ENCODE measurements at regions not wholly inside any gene's neighbourhood (a gene's known extent, or its start where the extent isn't known, plus 50 kb on each side); places are given as distances from the start of the nearest gene placed in this dataset.

DNA sequence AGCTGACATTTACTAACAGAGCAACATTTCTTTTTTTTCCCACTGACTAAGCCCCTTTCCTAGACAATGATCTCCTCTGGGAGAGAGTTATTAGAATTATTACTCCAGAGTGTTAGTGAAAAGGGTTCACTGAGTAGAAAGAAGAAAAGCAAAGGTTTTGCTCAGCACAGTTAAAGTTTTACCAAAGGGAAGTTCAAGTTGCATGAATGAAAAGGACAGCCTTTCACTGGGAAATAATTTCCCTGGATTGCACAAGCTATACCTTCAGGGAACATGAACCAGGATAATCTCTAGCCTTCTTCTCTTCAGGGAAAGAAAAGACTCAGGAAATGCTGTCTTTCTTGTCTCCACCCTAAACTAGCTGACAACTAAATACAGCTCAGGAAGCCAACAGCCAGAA is 71.4 kb upstream of the ESRRG start:
- no peaks in the 10 kb centered on the region for H3K9me3 Mint-ChIP-seq (ENCODE audit: unreplicated experiment)
- no peak for DNase-seq (ENCODE audit: low spot score)
- TF ChIP-seq, protein P1, sequence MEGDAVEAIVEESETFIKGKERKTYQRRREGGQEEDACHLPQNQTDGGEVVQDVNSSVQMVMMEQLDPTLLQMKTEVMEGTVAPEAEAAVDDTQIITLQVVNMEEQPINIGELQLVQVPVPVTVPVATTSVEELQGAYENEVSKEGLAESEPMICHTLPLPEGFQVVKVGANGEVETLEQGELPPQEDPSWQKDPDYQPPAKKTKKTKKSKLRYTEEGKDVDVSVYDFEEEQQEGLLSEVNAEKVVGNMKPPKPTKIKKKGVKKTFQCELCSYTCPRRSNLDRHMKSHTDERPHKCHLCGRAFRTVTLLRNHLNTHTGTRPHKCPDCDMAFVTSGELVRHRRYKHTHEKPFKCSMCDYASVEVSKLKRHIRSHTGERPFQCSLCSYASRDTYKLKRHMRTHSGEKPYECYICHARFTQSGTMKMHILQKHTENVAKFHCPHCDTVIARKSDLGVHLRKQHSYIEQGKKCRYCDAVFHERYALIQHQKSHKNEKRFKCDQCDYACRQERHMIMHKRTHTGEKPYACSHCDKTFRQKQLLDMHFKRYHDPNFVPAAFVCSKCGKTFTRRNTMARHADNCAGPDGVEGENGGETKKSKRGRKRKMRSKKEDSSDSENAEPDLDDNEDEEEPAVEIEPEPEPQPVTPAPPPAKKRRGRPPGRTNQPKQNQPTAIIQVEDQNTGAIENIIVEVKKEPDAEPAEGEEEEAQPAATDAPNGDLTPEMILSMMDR (IDR thresholded peaks at IDR 0.05; ENCODE audit: unreplicated experiment), result no peak
- no peak overlapping the region for H3K4me3 Mint-ChIP-seq (ENCODE audit: unreplicated experiment)
- H3K27ac Mint-ChIP-seq (ENCODE audit: unreplicated experiment), result no peak overlapping the region
- no peaks in the 10 kb centered on the region for H3K27me3 Mint-ChIP-seq (ENCODE audit: unreplicated experiment)
- H3K4me1 Mint-ChIP-seq (ENCODE audit: unreplicated experiment), result no peaks in the 10 kb centered on the region
- H3K36me3 Mint-ChIP-seq (ENCODE audit: low read depth, unreplicated experiment), result no peaks in the 10 kb centered on the region

DNA sequence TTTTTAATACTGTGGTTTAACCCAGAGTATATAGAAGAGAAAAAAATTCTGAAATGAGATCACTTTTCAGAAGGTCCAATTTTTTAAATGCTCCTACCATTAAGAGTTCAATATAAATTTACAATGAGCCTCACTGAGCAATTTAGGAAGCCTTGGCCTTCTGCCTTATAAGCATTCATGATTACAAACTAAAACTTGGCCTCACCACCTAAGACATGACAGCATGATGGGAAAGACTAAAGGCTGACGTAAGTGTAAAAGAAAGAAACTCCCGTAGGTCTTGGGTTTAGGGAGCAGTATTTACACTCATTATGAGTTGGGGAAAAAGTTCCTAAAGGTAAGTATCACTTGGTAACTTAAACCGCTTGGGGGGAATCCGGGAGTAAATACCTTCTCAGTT is 70.7 kb upstream of the ESRRG start:
- H3K36me3 Mint-ChIP-seq (ENCODE audit: low read depth, unreplicated experiment), result no peaks in the 10 kb centered on the region
- no peak overlapping the region for H3K4me3 Mint-ChIP-seq (ENCODE audit: unreplicated experiment)
- DNase-seq (ENCODE audit: low spot score), result no peak
- no peaks in the 10 kb centered on the region for H3K9me3 Mint-ChIP-seq (ENCODE audit: unreplicated experiment)
- no peaks in the 10 kb centered on the region for H3K27me3 Mint-ChIP-seq (ENCODE audit: unreplicated experiment)
- H3K4me1 Mint-ChIP-seq (ENCODE audit: unreplicated experiment), result no peaks in the 10 kb centered on the region
- TF ChIP-seq, protein P1 (IDR thresholded peaks at IDR 0.05; ENCODE audit: unreplicated experiment), result no peak
- H3K27ac Mint-ChIP-seq (ENCODE audit: unreplicated experiment), result no peak overlapping the region

DNA sequence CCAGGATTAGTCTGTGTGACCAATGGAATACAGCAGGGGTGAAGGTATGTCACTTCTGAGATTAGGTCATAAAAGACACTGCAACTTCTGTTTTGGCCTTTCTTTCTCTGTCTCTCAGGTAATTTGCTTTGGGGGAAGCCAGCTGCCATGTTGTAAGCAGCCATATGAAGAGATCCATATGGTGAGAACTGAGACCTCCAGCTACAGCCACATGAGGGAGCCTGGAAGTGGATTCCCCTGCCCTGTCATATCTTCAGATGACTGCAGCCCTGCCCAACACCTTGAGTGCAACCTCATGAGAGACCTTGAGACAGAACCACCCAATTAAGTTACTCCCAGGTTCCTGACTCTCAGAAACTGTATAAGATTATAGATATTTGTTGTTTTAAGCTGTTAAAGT is 70.1 kb upstream of the ESRRG start:
- DNase-seq (ENCODE audit: low spot score), result no peak
- no peak overlapping the region for H3K4me3 Mint-ChIP-seq (ENCODE audit: unreplicated experiment)
- TF ChIP-seq, protein P1 (IDR thresholded peaks at IDR 0.05; ENCODE audit: unreplicated experiment), result no peak
- no peaks in the 10 kb centered on the region for H3K9me3 Mint-ChIP-seq (ENCODE audit: unreplicated experiment)
- H3K36me3 Mint-ChIP-seq (ENCODE audit: low read depth, unreplicated experiment), result no peaks in the 10 kb centered on the region
- no peaks in the 10 kb centered on the region for H3K4me1 Mint-ChIP-seq (ENCODE audit: unreplicated experiment)
- H3K27me3 Mint-ChIP-seq (ENCODE audit: unreplicated experiment), result no peaks in the 10 kb centered on the region
- H3K27ac Mint-ChIP-seq (ENCODE audit: unreplicated experiment), result no peak overlapping the region

DNA sequence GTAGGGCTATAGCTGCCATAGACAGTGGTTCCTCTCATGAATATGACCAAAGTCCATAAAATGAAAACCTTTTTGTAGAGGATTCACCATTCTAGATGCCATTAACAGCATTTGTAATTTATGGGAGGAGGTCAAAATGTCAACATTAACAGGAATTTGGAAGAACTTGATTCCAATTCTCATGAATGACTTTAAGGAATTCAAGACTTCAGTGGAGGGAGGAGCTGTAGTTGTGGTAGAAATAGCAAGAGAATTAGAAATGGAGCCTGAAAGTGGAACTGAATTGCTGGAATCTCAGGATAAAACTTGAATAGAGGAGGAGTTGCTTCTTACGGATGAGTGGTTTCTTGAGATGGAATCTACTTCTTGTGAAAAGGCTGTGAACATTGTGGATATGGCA is 65.4 kb upstream of the ESRRG start:
- H3K27ac Mint-ChIP-seq (ENCODE audit: unreplicated experiment), result no peak overlapping the region
- H3K4me1 Mint-ChIP-seq (ENCODE audit: unreplicated experiment), result no peaks in the 10 kb centered on the region
- TF ChIP-seq, protein P1 (IDR thresholded peaks at IDR 0.05; ENCODE audit: unreplicated experiment), result no peak
- H3K4me3 Mint-ChIP-seq (ENCODE audit: unreplicated experiment), result no peak overlapping the region
- no peak for DNase-seq (ENCODE audit: low spot score)
- no peaks in the 10 kb centered on the region for H3K27me3 Mint-ChIP-seq (ENCODE audit: unreplicated experiment)
- H3K36me3 Mint-ChIP-seq (ENCODE audit: low read depth, unreplicated experiment), result no peaks in the 10 kb centered on the region
- H3K9me3 Mint-ChIP-seq (ENCODE audit: unreplicated experiment), result no peaks in the 10 kb centered on the region

DNA sequence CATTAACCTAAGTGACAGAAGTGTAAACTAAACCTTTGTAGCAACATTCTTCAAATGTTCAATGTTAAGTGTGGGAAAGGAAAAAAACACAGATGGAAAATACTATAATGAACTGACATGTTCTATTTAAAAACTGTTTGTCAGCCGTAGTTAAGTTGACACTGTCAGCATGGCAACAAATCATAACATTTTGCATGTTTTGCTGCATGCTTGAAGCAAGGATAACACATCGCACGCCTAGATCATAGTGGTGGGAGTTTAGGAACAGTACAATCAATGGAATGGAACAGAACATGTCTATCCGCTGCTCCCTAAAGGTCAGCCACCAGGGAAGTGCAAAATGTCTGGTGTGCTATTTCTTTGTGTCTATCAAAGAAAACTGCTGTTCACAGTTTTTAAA is 62.5 kb upstream of the ESRRG start:
- Mint-ChIP-seq H3K9me3 (ENCODE audit: unreplicated experiment) (no peaks in the 10 kb centered on the region), H3K4me1 (ENCODE audit: unreplicated experiment) (no peaks in the 10 kb centered on the region), H3K27me3 (ENCODE audit: unreplicated experiment) (no peaks in the 10 kb centered on the region), H3K4me3 (ENCODE audit: unreplicated experiment) (no peak overlapping the region), H3K27ac (ENCODE audit: unreplicated experiment) (no peak overlapping the region), H3K36me3 (ENCODE audit: low read depth, unreplicated experiment) (no peaks in the 10 kb centered on the region)
- no peak for DNase-seq (ENCODE audit: low spot score)
- TF ChIP-seq, protein P1 (IDR thresholded peaks at IDR 0.05; ENCODE audit: unreplicated experiment), result no peak
